ENCODE measurements at regions not wholly inside any gene's neighbourhood (a gene's known extent, or its start where the extent isn't known, plus 50 kb on each side); places are given as distances from the start of the nearest gene placed in this dataset.

DNA sequence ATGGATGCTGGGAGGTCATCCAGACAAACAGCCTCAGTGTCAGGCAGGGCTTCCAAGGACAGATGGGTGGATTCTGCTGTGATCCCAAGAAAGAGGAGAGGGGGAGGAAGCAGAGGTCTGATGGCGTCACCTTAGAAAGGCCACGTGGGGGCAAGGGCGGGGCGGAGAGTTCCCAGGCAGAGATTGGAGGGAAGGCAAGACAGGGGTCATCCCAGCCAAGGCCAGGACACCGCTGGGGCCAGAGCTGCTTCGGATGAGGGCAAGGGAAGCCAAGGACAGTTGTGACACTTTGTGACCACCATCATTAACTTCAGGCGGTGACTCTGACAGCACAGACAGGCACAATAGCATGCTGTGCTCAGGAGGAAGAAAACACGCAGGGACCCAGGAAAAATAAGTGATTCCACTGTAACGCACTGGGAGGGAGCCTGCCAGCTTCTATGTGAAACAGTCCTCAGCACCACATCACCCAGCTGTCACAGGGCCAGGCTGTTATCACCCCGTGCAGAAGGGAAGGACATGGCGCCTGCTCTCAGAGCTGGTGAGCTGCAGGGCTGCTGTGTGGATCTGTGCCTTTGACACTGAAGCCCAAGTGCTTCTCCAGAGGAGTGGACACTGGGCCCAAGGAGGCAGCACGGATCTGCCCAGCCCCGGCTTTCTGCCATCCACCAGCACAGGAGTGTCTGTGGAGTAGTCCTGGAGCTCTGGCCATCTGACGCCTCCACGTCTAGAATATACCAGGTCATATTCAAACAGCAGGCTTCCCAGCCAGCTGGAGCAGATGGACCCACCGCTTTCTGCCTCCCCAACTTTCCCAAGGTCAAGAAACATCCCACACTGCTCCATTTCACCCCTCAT is 204.1 kb downstream of the NDUFA10 start:
- Histone ChIP-seq H3K36me3 (ENCODE audit: insufficient read depth, low read length) (no peaks in the 10 kb centered on the region), H3K79me2 (ENCODE audit: insufficient read depth, low read length) (no peaks in the 10 kb centered on the region), H3K9me2 (ENCODE audit: low read depth, low read length) (no peaks in the 10 kb centered on the region), H3K27me3 (ENCODE audit: insufficient read depth, low read length) (no peaks in the 10 kb centered on the region; the same call in 1 of the 2 replicates), H3K9ac (ENCODE audit: low read length) (no peak overlapping the region), H3F3A (ENCODE audit: insufficient read depth, low read length) (no peaks in the 10 kb centered on the region), H2AFZ (ENCODE audit: low read length) (no peak overlapping the region), H3K4me1 (ENCODE audit: insufficient read depth, low read length, severe bottlenecking) (no peaks in the 10 kb centered on the region), H3K4me2 (ENCODE audit: low read length) (no peak overlapping the region), H3K9me3 (ENCODE audit: low read length) (no peaks in the 10 kb centered on the region), H4K20me1 (ENCODE audit: insufficient read depth, low read length) (no peaks in the 10 kb centered on the region), H3K27ac (ENCODE audit: low read depth, low read length, poor library complexity, severe bottlenecking) (no peak overlapping the region), H3K4me3 (ENCODE audit: low read depth, low read length, poor library complexity, severe bottlenecking) (no peak overlapping the region)
- TF ChIP-seq, protein P1, sequence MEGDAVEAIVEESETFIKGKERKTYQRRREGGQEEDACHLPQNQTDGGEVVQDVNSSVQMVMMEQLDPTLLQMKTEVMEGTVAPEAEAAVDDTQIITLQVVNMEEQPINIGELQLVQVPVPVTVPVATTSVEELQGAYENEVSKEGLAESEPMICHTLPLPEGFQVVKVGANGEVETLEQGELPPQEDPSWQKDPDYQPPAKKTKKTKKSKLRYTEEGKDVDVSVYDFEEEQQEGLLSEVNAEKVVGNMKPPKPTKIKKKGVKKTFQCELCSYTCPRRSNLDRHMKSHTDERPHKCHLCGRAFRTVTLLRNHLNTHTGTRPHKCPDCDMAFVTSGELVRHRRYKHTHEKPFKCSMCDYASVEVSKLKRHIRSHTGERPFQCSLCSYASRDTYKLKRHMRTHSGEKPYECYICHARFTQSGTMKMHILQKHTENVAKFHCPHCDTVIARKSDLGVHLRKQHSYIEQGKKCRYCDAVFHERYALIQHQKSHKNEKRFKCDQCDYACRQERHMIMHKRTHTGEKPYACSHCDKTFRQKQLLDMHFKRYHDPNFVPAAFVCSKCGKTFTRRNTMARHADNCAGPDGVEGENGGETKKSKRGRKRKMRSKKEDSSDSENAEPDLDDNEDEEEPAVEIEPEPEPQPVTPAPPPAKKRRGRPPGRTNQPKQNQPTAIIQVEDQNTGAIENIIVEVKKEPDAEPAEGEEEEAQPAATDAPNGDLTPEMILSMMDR (IDR thresholded peaks at IDR 0.05; ENCODE audit: low read length): no peak

DNA sequence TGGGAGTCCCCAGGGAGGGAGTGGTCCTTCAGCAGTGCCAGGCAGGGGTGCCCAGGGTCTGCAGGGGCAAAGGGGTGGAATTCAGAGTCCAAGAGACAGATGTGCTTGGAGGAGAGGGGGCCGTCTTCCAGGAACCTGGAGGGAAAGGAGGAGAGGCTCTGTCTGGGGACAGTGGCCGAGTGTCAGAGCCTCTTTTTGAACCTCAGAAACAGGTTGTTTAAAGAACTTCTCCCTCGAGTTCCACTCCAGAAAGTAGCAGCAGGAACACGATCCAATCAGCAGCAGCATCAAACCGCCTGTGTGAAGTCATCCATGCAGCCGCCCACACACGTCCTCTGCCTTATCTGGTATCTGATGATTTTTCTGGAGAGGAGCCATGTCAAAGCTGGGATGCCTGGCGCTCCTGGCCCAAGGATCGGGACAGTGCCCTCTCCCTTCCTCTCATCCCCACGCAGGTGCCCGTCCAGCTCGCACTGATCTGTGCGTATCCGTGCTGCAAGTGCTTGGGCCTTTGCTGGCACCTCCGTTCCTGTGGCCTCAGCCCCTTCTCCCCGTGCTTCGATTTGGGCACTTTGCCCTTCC is 205.1 kb downstream of the NDUFA10 start:
- Histone ChIP-seq H3K9me2 (ENCODE audit: low read depth, low read length) (no peaks in the 10 kb centered on the region), H3K9me3 (ENCODE audit: low read length) (no peaks in the 10 kb centered on the region), H3K27ac (ENCODE audit: low read depth, low read length, poor library complexity, severe bottlenecking) (no peak overlapping the region), H4K20me1 (ENCODE audit: insufficient read depth, low read length) (no peaks in the 10 kb centered on the region), H3K4me1 (ENCODE audit: insufficient read depth, low read length, severe bottlenecking) (no peaks in the 10 kb centered on the region), H3K4me3 (ENCODE audit: low read depth, low read length, poor library complexity, severe bottlenecking) (no peak overlapping the region), H3K9ac (ENCODE audit: low read length) (no peak overlapping the region), H3F3A (ENCODE audit: insufficient read depth, low read length) (no peaks in the 10 kb centered on the region), H3K79me2 (ENCODE audit: insufficient read depth, low read length) (no peaks in the 10 kb centered on the region), H3K4me2 (ENCODE audit: low read length) (no peak overlapping the region), H3K27me3 (ENCODE audit: insufficient read depth, low read length) (no peaks in the 10 kb centered on the region; the same call in 1 of the 2 replicates), H2AFZ (ENCODE audit: low read length) (no peak overlapping the region), H3K36me3 (ENCODE audit: insufficient read depth, low read length) (no peaks in the 10 kb centered on the region)
- TF ChIP-seq, protein P1 (IDR thresholded peaks at IDR 0.05; ENCODE audit: low read length): no peak
- no peak for TF ChIP-seq EZH2 (IDR thresholded peaks at IDR 0.05; ENCODE audit: borderline replicate concordance, low read length)

DNA sequence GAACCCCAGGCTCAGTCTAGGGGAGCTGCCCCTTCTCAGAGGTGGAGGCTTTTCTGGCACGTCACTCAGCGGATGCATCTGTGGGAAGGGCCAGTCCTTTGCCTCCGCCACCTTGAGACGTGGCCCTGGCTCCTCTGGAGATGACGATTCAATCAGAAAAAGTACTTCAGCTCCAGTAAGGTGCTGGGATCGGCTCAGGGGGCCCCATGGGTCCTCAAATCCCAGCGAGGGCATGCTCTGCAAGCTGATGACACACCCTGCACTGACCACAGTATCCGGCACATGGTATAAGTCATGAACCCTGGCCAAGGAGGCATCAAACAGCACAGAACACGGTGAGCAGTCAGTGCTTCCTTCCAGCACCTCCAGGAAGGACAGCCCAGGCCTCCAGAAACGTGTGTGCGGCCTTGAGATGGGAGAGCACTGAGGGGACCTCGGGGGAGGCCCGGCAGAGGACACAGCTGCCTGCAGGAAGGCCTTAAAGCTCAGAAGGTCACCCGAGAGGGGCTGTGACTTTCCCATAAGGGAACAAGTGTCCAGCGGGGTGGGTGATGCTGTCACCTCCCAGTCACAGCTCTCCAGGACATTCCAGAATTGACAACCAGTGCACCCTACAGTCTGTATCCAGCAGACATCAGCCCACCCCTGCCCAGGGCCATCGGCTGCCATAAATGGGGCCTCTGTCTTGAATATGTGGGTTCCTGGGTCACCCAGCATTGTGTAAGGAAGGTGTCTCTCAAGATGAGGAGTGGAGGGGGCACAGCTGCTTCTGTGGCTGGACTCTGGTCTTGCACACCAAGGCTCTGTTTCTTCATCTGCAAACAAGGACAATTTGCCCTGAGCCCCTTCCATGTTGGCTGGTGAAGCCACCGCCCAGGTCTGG is 205.8 kb downstream of the NDUFA10 start:
- TF ChIP-seq EZH2 (IDR thresholded peaks at IDR 0.05; ENCODE audit: borderline replicate concordance, low read length): no peak
- TF ChIP-seq, protein P1 (IDR thresholded peaks at IDR 0.05; ENCODE audit: low read length): no peak
- H3K79me2 ChIP-seq (ENCODE audit: insufficient read depth, low read length): no peaks in the 10 kb centered on the region
- H3K4me1 ChIP-seq (ENCODE audit: insufficient read depth, low read length, severe bottlenecking): no peaks in the 10 kb centered on the region
- no peaks in the 10 kb centered on the region; the same call in 1 of the 2 replicates for H3K27me3 ChIP-seq (ENCODE audit: insufficient read depth, low read length)
- no peak overlapping the region for H3K27ac ChIP-seq (ENCODE audit: low read depth, low read length, poor library complexity, severe bottlenecking)
- H3K9me2 ChIP-seq (ENCODE audit: low read depth, low read length): no peaks in the 10 kb centered on the region
- H3K36me3 ChIP-seq (ENCODE audit: insufficient read depth, low read length): no peaks in the 10 kb centered on the region
- H3K4me3 ChIP-seq (ENCODE audit: low read depth, low read length, poor library complexity, severe bottlenecking): no peak overlapping the region
- H4K20me1 ChIP-seq (ENCODE audit: insufficient read depth, low read length): no peaks in the 10 kb centered on the region
- no peak overlapping the region for H3K9ac ChIP-seq (ENCODE audit: low read length)
- H3K4me2 ChIP-seq (ENCODE audit: low read length): no peak overlapping the region
- no peak overlapping the region for H2AFZ ChIP-seq (ENCODE audit: low read length)
- H3K9me3 ChIP-seq (ENCODE audit: low read length): no peaks in the 10 kb centered on the region
- H3F3A ChIP-seq (ENCODE audit: insufficient read depth, low read length): no peaks in the 10 kb centered on the region

All from OCI-LY1 (cell line).